ENCODE measurements at regions not wholly inside any gene's neighbourhood (a gene's known extent, or its start where the extent isn't known, plus 50 kb on each side); places are given as distances from the start of the nearest gene placed in this dataset.

DNA sequence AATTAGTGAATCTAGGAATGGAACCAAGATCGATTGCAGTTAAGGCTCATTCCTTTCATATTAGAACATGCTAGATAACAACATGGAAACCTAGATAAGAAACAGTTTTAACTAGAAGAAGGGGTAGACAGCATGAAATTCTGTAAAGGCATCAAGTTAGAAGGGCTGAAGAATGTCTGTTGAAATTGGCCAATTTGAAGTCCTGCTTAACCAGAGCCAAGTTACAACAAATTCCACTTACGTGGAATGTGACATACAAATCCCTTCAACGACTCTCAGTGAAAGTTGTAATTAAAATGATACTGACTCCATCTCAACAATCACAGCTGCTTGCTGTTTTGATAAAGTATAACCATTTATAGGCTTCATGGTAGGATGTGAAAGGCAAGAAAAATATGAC, 1065.7 kb downstream of the DNAJB9 start:
- Histone ChIP-seq H3K4me3 (ENCODE audit: low read depth, low read length, poor library complexity, severe bottlenecking) (no peak overlapping the region), H3K4me1 (ENCODE audit: insufficient read depth, low read length, severe bottlenecking) (no peaks in the 10 kb centered on the region), H3K27ac (ENCODE audit: low read depth, low read length, poor library complexity, severe bottlenecking) (no peak overlapping the region), H3K9me3 (ENCODE audit: low read length) (no peaks in the 10 kb centered on the region), H3K9ac (ENCODE audit: low read length) (no peak overlapping the region), H3K36me3 (ENCODE audit: insufficient read depth, low read length) (no peaks in the 10 kb centered on the region), H3F3A (ENCODE audit: insufficient read depth, low read length) (no peaks in the 10 kb centered on the region), H3K4me2 (ENCODE audit: low read length) (no peak overlapping the region), H2AFZ (ENCODE audit: low read length) (no peak overlapping the region), H3K9me2 (ENCODE audit: low read depth, low read length) (no peaks in the 10 kb centered on the region), H3K79me2 (ENCODE audit: insufficient read depth, low read length) (no peaks in the 10 kb centered on the region), H3K27me3 (ENCODE audit: insufficient read depth, low read length) (no peaks in the 10 kb centered on the region), H4K20me1 (ENCODE audit: insufficient read depth, low read length) (no peaks in the 10 kb centered on the region)
- TF ChIP-seq EZH2 (IDR thresholded peaks at IDR 0.05; ENCODE audit: borderline replicate concordance, low read length), result no peak
- TF ChIP-seq, protein P1, sequence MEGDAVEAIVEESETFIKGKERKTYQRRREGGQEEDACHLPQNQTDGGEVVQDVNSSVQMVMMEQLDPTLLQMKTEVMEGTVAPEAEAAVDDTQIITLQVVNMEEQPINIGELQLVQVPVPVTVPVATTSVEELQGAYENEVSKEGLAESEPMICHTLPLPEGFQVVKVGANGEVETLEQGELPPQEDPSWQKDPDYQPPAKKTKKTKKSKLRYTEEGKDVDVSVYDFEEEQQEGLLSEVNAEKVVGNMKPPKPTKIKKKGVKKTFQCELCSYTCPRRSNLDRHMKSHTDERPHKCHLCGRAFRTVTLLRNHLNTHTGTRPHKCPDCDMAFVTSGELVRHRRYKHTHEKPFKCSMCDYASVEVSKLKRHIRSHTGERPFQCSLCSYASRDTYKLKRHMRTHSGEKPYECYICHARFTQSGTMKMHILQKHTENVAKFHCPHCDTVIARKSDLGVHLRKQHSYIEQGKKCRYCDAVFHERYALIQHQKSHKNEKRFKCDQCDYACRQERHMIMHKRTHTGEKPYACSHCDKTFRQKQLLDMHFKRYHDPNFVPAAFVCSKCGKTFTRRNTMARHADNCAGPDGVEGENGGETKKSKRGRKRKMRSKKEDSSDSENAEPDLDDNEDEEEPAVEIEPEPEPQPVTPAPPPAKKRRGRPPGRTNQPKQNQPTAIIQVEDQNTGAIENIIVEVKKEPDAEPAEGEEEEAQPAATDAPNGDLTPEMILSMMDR (IDR thresholded peaks at IDR 0.05; ENCODE audit: low read length), result no peak

DNA sequence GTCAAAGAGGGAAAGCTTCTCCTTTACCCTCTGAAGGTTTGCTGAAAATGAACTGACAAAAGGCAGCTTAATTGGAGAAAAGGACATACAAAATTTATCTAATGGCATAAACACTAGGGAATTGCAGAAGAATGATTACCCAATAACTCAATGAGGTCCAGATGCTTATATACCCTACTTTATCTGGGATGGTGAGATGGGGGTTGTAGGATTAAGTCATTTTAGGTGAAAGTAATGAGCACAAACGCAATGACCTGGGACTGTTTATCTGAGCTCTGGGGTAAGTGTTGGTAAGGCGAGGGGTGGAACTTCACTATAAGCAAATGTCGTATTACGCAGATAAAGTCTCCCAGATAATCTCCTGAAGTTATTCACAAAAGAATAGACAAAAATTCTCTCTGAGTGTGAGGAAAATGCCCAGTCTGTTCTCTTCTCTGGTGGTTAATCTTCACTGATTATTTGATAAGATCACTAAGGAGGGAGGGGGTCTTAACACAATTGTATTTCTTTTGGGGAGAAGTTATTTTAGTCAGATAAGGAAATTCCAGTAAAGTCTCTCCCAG, 1067.8 kb downstream of the DNAJB9 start:
- no peaks in the 10 kb centered on the region for H3K36me3 ChIP-seq (ENCODE audit: insufficient read depth, low read length)
- no peaks in the 10 kb centered on the region for H3K79me2 ChIP-seq (ENCODE audit: insufficient read depth, low read length)
- H3K9me2 ChIP-seq (ENCODE audit: low read depth, low read length), result no peaks in the 10 kb centered on the region
- H3K9ac ChIP-seq (ENCODE audit: low read length), result no peak overlapping the region
- no peaks in the 10 kb centered on the region for H3F3A ChIP-seq (ENCODE audit: insufficient read depth, low read length)
- no peaks in the 10 kb centered on the region for H3K4me1 ChIP-seq (ENCODE audit: insufficient read depth, low read length, severe bottlenecking)
- H3K4me3 ChIP-seq (ENCODE audit: low read depth, low read length, poor library complexity, severe bottlenecking), result no peak overlapping the region
- no peak overlapping the region for H2AFZ ChIP-seq (ENCODE audit: low read length)
- no peaks in the 10 kb centered on the region for H4K20me1 ChIP-seq (ENCODE audit: insufficient read depth, low read length)
- no peaks in the 10 kb centered on the region for H3K9me3 ChIP-seq (ENCODE audit: low read length)
- no peaks in the 10 kb centered on the region for H3K27me3 ChIP-seq (ENCODE audit: insufficient read depth, low read length)
- no peak overlapping the region for H3K4me2 ChIP-seq (ENCODE audit: low read length)
- TF ChIP-seq EZH2 (IDR thresholded peaks at IDR 0.05; ENCODE audit: borderline replicate concordance, low read length), result no peak
- TF ChIP-seq, protein P1 (IDR thresholded peaks at IDR 0.05; ENCODE audit: low read length), result no peak
- no peak overlapping the region for H3K27ac ChIP-seq (ENCODE audit: low read depth, low read length, poor library complexity, severe bottlenecking)

DNA sequence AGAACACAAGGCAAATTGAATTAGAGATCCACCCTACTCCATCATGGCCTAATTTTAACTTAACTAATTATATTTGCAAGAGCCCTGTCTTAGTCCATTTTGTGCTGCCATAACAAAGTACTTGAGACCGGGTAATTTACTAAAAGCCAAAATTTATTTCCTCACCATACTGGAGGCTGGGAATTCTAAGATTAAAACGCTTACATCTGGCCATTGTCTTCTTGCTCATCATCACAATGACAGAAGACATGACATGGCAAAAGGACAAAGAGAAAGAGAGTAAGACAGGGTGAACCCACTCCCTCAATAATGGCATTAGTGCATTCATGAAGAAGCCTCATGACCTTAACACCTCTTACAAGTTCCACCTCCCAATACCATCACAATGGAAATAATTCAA, 1068.6 kb downstream of the DNAJB9 start:
- no peaks in the 10 kb centered on the region for H3K4me1 ChIP-seq (ENCODE audit: insufficient read depth, low read length, severe bottlenecking)
- no peak overlapping the region for H3K4me3 ChIP-seq (ENCODE audit: low read depth, low read length, poor library complexity, severe bottlenecking)
- H3K9ac ChIP-seq (ENCODE audit: low read length), result no peak overlapping the region
- H3K9me3 ChIP-seq (ENCODE audit: low read length), result no peaks in the 10 kb centered on the region
- no peaks in the 10 kb centered on the region for H3K9me2 ChIP-seq (ENCODE audit: low read depth, low read length)
- no peak overlapping the region for H2AFZ ChIP-seq (ENCODE audit: low read length)
- no peaks in the 10 kb centered on the region for H4K20me1 ChIP-seq (ENCODE audit: insufficient read depth, low read length)
- no peak for TF ChIP-seq EZH2 (IDR thresholded peaks at IDR 0.05; ENCODE audit: borderline replicate concordance, low read length)
- TF ChIP-seq, protein P1 (IDR thresholded peaks at IDR 0.05; ENCODE audit: low read length), result no peak
- H3F3A ChIP-seq (ENCODE audit: insufficient read depth, low read length), result no peaks in the 10 kb centered on the region
- no peak overlapping the region for H3K27ac ChIP-seq (ENCODE audit: low read depth, low read length, poor library complexity, severe bottlenecking)
- H3K4me2 ChIP-seq (ENCODE audit: low read length), result no peak overlapping the region
- no peaks in the 10 kb centered on the region for H3K79me2 ChIP-seq (ENCODE audit: insufficient read depth, low read length)
- no peaks in the 10 kb centered on the region for H3K27me3 ChIP-seq (ENCODE audit: insufficient read depth, low read length)
- no peaks in the 10 kb centered on the region for H3K36me3 ChIP-seq (ENCODE audit: insufficient read depth, low read length)
